IMR-90 (cell line): ENCODE measurements at regions not wholly inside any gene's neighbourhood (a gene's known extent, or its start where the extent isn't known, plus 50 kb on each side); places are given as distances from the start of the nearest gene placed in this dataset.

Source experiments
- ATAC-seq: fragments of 200-7000 bp; cut with Tn5 transposase; 2 replicates; pipeline ENCODE4 v1.9.1; 2020; ENCODE audit warnings: low read depth, mild to moderate bottlenecking, moderate library complexity
- BruUV-seq: library from RNA; stranded (reverse); fragments of 400-500 nt; replicated peaks from 2 replicates; lab custom pipeline; 2021; lab: Mats Ljungman, UMichigan
- CTCF ChIA-PET: fragments of 300-600 bp; formaldehyde crosslinking; extraction: SDS; loops from one replicate; lab custom pipeline; 2021; ENCODE audit warnings: antibody characterized with exemption; lab: Yijun Ruan, JAX
- POLR2A ChIA-PET: fragments of 300-600 bp; sonication (Branson Sonifier 250); formaldehyde crosslinking; loops from one replicate; lab custom pipeline; 2022; ENCODE audit warnings: antibody characterized with exemption; ENCODE audit not compliant: unreplicated experiment; lab: Charles Lee
- DNase-seq: peaks from one replicate; pipeline ENCODE4 v3.0.0; 2013
- H2AFZ ChIP-seq: replicated peaks from 2 replicates; pipeline ENCODE3; 2013; ENCODE audit warnings: low read length, mild to moderate bottlenecking; ENCODE audit not compliant: poor library complexity
- H2AK5ac ChIP-seq: 2 replicates; pipeline ENCODE4 v1.6.1; 2013; ENCODE audit warnings: low read depth, low read length, inconsistent platforms
- H2AK9ac ChIP-seq: replicated peaks from 2 replicates; pipeline ENCODE3; 2013; ENCODE audit warnings: mild to moderate bottlenecking, low read depth, low read length, moderate library complexity; ENCODE audit not compliant: poor library complexity
- H2BK120ac ChIP-seq: 2 replicates; pipeline ENCODE4 v1.6.1; 2013; ENCODE audit warnings: low read depth, low read length, inconsistent platforms
- H2BK15ac ChIP-seq: 3 replicates; pipeline ENCODE4 v1.6.1; 2013; ENCODE audit warnings: low read depth, low read length, inconsistent platforms
- H2BK20ac ChIP-seq: 2 replicates; pipeline ENCODE4 v1.6.1; 2013; ENCODE audit warnings: low read depth, mild to moderate bottlenecking, inconsistent platforms, low read length, moderate library complexity
- H2BK5ac ChIP-seq: 2 replicates; pipeline ENCODE4 v1.6.1; 2013; ENCODE audit warnings: mild to moderate bottlenecking, low read depth, low read length, inconsistent platforms; ENCODE audit not compliant: poor library complexity, severe bottlenecking
- H3K14ac ChIP-seq: replicated peaks from 2 replicates; pipeline ENCODE4 v1.6.1; 2013; ENCODE audit warnings: low read depth, low read length, inconsistent platforms
- H3K18ac ChIP-seq: 2 replicates; pipeline ENCODE4 v1.6.1; 2013; ENCODE audit warnings: low read depth, low read length, control low read depth
- H3K23ac ChIP-seq: 2 replicates; pipeline ENCODE4 v1.6.1; 2013; ENCODE audit warnings: low read depth, low read length, inconsistent platforms
- H3K27ac ChIP-seq: 2 replicates; pipeline ENCODE4 v1.5.1; 2013; ENCODE audit warnings: mild to moderate bottlenecking, control low read depth, low read length; ENCODE audit not compliant: insufficient read depth
- H3K27me3 ChIP-seq: 2 replicates; pipeline ENCODE4 v1.6.1; 2013; ENCODE audit warnings: low read length; ENCODE audit not compliant: control insufficient read depth, insufficient read depth
- H3K36me3 ChIP-seq: 2 replicates; pipeline ENCODE4 v1.6.1; 2013; ENCODE audit warnings: low read length, mixed read lengths; ENCODE audit not compliant: control insufficient read depth, insufficient read depth
- H3K4ac ChIP-seq: 2 replicates; pipeline ENCODE4 v1.6.1; 2013; ENCODE audit warnings: low read depth, low read length, inconsistent platforms
- H3K4me1 ChIP-seq: 2 replicates; pipeline ENCODE4 v1.6.1; 2013; ENCODE audit warnings: low read length, mixed read lengths; ENCODE audit not compliant: control insufficient read depth, insufficient read depth
- H3K4me2 ChIP-seq: 2 replicates; pipeline ENCODE4 v1.6.1; 2013; ENCODE audit warnings: low read depth, mild to moderate bottlenecking, control low read depth, low read length, moderate library complexity
- H3K4me3 ChIP-seq: 2 replicates; pipeline ENCODE4 v1.5.1; 2013; ENCODE audit warnings: low read depth, mild to moderate bottlenecking, control low read depth, low read length, moderate library complexity; ENCODE audit not compliant: insufficient read depth
- H3K56ac ChIP-seq: 2 replicates; pipeline ENCODE4 v1.6.1; 2013; ENCODE audit warnings: low read length, inconsistent platforms; ENCODE audit not compliant: insufficient read depth; ENCODE audit errors: extremely low read depth
- H3K79me1 ChIP-seq, 2 experiments: 2 replicates each; pipeline ENCODE4 v1.6.1; 2013; ENCODE audit warnings: low read length in 2 of 2, inconsistent platforms in 1 of 2, low read depth in 1 of 2
- H3K9ac ChIP-seq: 2 replicates; pipeline ENCODE4 v1.6.1; 2013; ENCODE audit warnings: low read depth, low read length, control low read depth
- H3K9me1 ChIP-seq: 2 replicates; pipeline ENCODE4 v1.6.1; 2013; ENCODE audit warnings: low read length, inconsistent platforms; ENCODE audit not compliant: insufficient read depth
- H3K9me3 ChIP-seq: 2 replicates; pipeline ENCODE4 v1.6.1; 2013; ENCODE audit warnings: low read length; ENCODE audit not compliant: control insufficient read depth, insufficient read depth
- H4K20me1 ChIP-seq: 2 replicates; pipeline ENCODE4 v1.6.1; 2013; ENCODE audit warnings: low read length, inconsistent platforms; ENCODE audit not compliant: insufficient read depth
- H4K5ac ChIP-seq: 2 replicates; pipeline ENCODE4 v1.6.1; 2013; ENCODE audit warnings: mild to moderate bottlenecking, low read depth, low read length, control low read depth
- H4K8ac ChIP-seq, 2 experiments: 2 replicates each; pipeline ENCODE4 v1.6.1; 2013; ENCODE audit warnings: low read depth in 2 of 2, low read length in 2 of 2, control low read depth in 1 of 2, inconsistent platforms in 1 of 2
- H4K91ac ChIP-seq: 2 replicates; pipeline ENCODE4 v1.6.1; 2013; ENCODE audit warnings: low read depth, low read length, inconsistent platforms; ENCODE audit not compliant: insufficient read depth
- BHLHE40 ChIP-seq: fragments of 150-350 bp; IDR thresholded peaks from 2 replicates; pipeline ENCODE4 v1.6.1; 2016; ENCODE audit warnings: mild to moderate bottlenecking, low read depth, low read length
- CEBPB ChIP-seq: IDR thresholded peaks from 2 replicates; pipeline ENCODE4 v1.6.1; 2012; ENCODE audit warnings: low read depth, low read length, improper control_type of control experiment
- CHD1 ChIP-seq: IDR thresholded peaks from 2 replicates; pipeline ENCODE4 v1.6.1; 2012; ENCODE audit warnings: low read depth, low read length, improper control_type of control experiment
- FOS ChIP-seq: fragments of 150-350 bp; IDR thresholded peaks from 2 replicates; pipeline ENCODE4 v1.6.1; 2016; ENCODE audit warnings: low read depth, low read length
- MAFK ChIP-seq: IDR thresholded peaks from 2 replicates; pipeline ENCODE4 v1.6.1; 2012; ENCODE audit warnings: low read depth, low read length, improper control_type of control experiment
- MAZ ChIP-seq: IDR thresholded peaks from 2 replicates; pipeline ENCODE4 v1.6.1; 2012; ENCODE audit warnings: low read depth, mild to moderate bottlenecking, low read length, improper control_type of control experiment, moderate library complexity, borderline replicate concordance
- MXI1 ChIP-seq: IDR thresholded peaks from 2 replicates; pipeline ENCODE4 v1.6.1; 2012; ENCODE audit warnings: low read depth, mild to moderate bottlenecking, low read length, moderate library complexity, borderline replicate concordance
- NFE2L2 ChIP-seq: fragments of 150-350 bp; IDR thresholded peaks from 2 replicates; pipeline ENCODE4 v1.6.1; 2016; ENCODE audit warnings: low read depth, mild to moderate bottlenecking, low read length
- POLR2A ChIP-seq: IDR thresholded peaks from 2 replicates; pipeline ENCODE4 v1.6.1; 2012; ENCODE audit warnings: mild to moderate bottlenecking, low read depth, low read length
- RAD21 ChIP-seq: IDR thresholded peaks from 2 replicates; pipeline ENCODE4 v1.6.1; 2012; ENCODE audit warnings: low read length, improper control_type of control experiment
- RCOR1 ChIP-seq: IDR thresholded peaks from 2 replicates; pipeline ENCODE4 v1.6.1; 2012; ENCODE audit warnings: mild to moderate bottlenecking, low read length, improper control_type of control experiment; ENCODE audit not compliant: insufficient replicate concordance
- RFX5 ChIP-seq: IDR thresholded peaks from 2 replicates; pipeline ENCODE4 v1.8.0; 2012; ENCODE audit warnings: low read depth, mild to moderate bottlenecking, low read length, moderate library complexity
- SMC3 ChIP-seq: fragments of 150-350 bp; IDR thresholded peaks from 2 replicates; pipeline ENCODE4 v1.6.1; 2016; ENCODE audit warnings: low read depth, mild to moderate bottlenecking, antibody characterized with exemption, low read length, moderate library complexity
- WGBS, 2 experiments: methylation state at CpG; one replicate each; pipeline versions ENCODE4 v1.1.5 to v1.1.7; 2013; ENCODE audit warnings: missing lambda C conversion rate in 2 of 2; ENCODE audit not compliant: insufficient read length in 1 of 2; ENCODE audit errors: extremely low coverage in 2 of 2; 5-methylcytosine and 5-hydroxymethylcytosine counted together
- dilution Hi-C: fragments of 300-500 bp; cut with HindIII; formaldehyde crosslinking; loops from one replicate; pipeline ENCODE4 v1.14.3; 2018; ENCODE audit warnings: low sequenced_read_pairs; ENCODE audit not compliant: unreplicated experiment
- in situ Hi-C: fragments of 300-500 bp; cut with MboI; formaldehyde crosslinking; loops from 3 replicates; pipeline ENCODE4 v1.14.3; 2019; ENCODE audit warnings: low sequenced_read_pairs, inconsistent platforms, mixed read lengths
- intact Hi-C: fragments of 100-400 bp; cut with micrococcal nuclease; formaldehyde crosslinking; loops from 2 replicates; pipeline ENCODE4 v1.10.0; 2022
- TF ChIP-seq, protein P1 (sequence below): fragments of 150-350 bp; IDR thresholded peaks from 2 replicates; pipeline ENCODE4 v1.6.1; 2017; ENCODE audit warnings: mild to moderate bottlenecking, antibody characterized with exemption, low read length, low read depth
- TF ChIP-seq, protein P2 (sequence below): conservative IDR thresholded peaks from 2 replicates; pipeline ENCODE4 v1.5.1; 2012; ENCODE audit warnings: mild to moderate bottlenecking, low read depth, low read length, improper control_type of control experiment
- TF ChIP-seq, protein P3 (sequence below): fragments of 150-350 bp; IDR thresholded peaks from 2 replicates; pipeline ENCODE4 v1.6.1; 2016; ENCODE audit warnings: low read depth, mild to moderate bottlenecking, low read length, moderate library complexity, borderline replicate concordance

GRCh38 chr4:24408640-24409039 lies 175.7 kb downstream of the DHX15 start:
- WGBS, 2 experiments, result no CpG with 5 or more reads among the region's 5 CpGs
- Histone ChIP-seq H3K4ac (no peak overlapping the region), H3K23ac (no peak overlapping the region), H3K36me3 (no peaks in the 10 kb centered on the region), H4K20me1 (no peaks in the 10 kb centered on the region), H4K91ac (no peak overlapping the region), H3K9me1 (no peaks in the 10 kb centered on the region), H3K79me1 (no peaks in the 10 kb centered on the region), H2BK120ac (no peak overlapping the region), H4K8ac (no peak overlapping the region), H3K4me3 (no peak overlapping the region), H2AK5ac (no peak overlapping the region), H3K9me3 (no peaks in the 10 kb centered on the region), H2BK15ac (no peak overlapping the region), H2BK20ac (no peak overlapping the region), H3K27me3 (peaks cover 2% of the 10 kb centered on the region; the same call in 1 of the 2 replicates), H3K56ac (no peak overlapping the region), H3K9ac (no peak overlapping the region), H3K4me2 (no peak overlapping the region), H3K27ac (no peak overlapping the region), H3K4me1 (no peaks in the 10 kb centered on the region), H3K18ac (no peak overlapping the region), H2AFZ (no peak overlapping the region), H2BK5ac (no peak overlapping the region), H4K5ac (no peak overlapping the region), H3K14ac (no peak overlapping the region), H2AK9ac (no peak overlapping the region)
- no peak for DNase-seq
- no peak for TF ChIP-seq MXI1
- TF ChIP-seq, protein P1, sequence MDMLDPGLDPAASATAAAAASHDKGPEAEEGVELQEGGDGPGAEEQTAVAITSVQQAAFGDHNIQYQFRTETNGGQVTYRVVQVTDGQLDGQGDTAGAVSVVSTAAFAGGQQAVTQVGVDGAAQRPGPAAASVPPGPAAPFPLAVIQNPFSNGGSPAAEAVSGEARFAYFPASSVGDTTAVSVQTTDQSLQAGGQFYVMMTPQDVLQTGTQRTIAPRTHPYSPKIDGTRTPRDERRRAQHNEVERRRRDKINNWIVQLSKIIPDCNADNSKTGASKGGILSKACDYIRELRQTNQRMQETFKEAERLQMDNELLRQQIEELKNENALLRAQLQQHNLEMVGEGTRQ, result no peak
- TF ChIP-seq RFX5, result no peak
- no peak for TF ChIP-seq MAZ
- TF ChIP-seq FOS, result no peak
- TF ChIP-seq MAFK, result no peak
- TF ChIP-seq, protein P2, sequence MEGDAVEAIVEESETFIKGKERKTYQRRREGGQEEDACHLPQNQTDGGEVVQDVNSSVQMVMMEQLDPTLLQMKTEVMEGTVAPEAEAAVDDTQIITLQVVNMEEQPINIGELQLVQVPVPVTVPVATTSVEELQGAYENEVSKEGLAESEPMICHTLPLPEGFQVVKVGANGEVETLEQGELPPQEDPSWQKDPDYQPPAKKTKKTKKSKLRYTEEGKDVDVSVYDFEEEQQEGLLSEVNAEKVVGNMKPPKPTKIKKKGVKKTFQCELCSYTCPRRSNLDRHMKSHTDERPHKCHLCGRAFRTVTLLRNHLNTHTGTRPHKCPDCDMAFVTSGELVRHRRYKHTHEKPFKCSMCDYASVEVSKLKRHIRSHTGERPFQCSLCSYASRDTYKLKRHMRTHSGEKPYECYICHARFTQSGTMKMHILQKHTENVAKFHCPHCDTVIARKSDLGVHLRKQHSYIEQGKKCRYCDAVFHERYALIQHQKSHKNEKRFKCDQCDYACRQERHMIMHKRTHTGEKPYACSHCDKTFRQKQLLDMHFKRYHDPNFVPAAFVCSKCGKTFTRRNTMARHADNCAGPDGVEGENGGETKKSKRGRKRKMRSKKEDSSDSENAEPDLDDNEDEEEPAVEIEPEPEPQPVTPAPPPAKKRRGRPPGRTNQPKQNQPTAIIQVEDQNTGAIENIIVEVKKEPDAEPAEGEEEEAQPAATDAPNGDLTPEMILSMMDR, result no peak
- TF ChIP-seq BHLHE40, result no peak
- no peak for TF ChIP-seq NFE2L2
- TF ChIP-seq, protein P3, sequence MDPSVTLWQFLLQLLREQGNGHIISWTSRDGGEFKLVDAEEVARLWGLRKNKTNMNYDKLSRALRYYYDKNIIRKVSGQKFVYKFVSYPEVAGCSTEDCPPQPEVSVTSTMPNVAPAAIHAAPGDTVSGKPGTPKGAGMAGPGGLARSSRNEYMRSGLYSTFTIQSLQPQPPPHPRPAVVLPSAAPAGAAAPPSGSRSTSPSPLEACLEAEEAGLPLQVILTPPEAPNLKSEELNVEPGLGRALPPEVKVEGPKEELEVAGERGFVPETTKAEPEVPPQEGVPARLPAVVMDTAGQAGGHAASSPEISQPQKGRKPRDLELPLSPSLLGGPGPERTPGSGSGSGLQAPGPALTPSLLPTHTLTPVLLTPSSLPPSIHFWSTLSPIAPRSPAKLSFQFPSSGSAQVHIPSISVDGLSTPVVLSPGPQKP, result no peak
- no peak for TF ChIP-seq RCOR1
- no peak for TF ChIP-seq RAD21
- no peak for TF ChIP-seq POLR2A
- no peak for TF ChIP-seq CEBPB
- no peak for TF ChIP-seq CHD1
- TF ChIP-seq SMC3, result no peak
- ATAC-seq, result no peak
- BruUV-seq, result no TSS peak
- intact Hi-C loops (no loop called here), dilution Hi-C loops (no loop called here), in situ Hi-C loops (loop anchor here (25.0 kb wide), 1 partner anchor 721 kb away; no protein-coding TSS in a partner anchor)
- ChIA-PET POLR2A (no interaction called here), CTCF (no interaction called here)
